OCI-LY3 (cell line): ENCODE measurements at regions not wholly inside any gene's neighbourhood (a gene's known extent, or its start where the extent isn't known, plus 50 kb on each side); places are given as distances from the start of the nearest gene placed in this dataset.

ENCODE experiments used
- H2AFZ ChIP-seq: fragments of 200-600, 300-600 bp; shearing (Covaris generic); 2 replicates; pipeline ENCODE4 v1.6.0; 2014; ENCODE audit warnings: antibody characterized with exemption, low read depth, low read length
- H3K27ac ChIP-seq: fragments of 200-600, 300-600 bp; sonication (generic); 2 replicates; pipeline ENCODE4 v1.5.1; 2014; ENCODE audit warnings: mild to moderate bottlenecking, low read length, moderate library complexity, mixed read lengths
- H3K27me3 ChIP-seq: fragments of 200-600, 300-600 bp; sonication (generic); 2 replicates; pipeline ENCODE4 v1.6.1; 2014; ENCODE audit warnings: low read depth, low read length, mixed read lengths
- H3K36me3 ChIP-seq: fragments of 200-600, 300-600 bp; sonication (generic); replicated peaks from 2 replicates; pipeline ENCODE3; 2014; ENCODE audit warnings: low read depth, low read length, mixed read lengths
- H3K4me1 ChIP-seq: fragments of 300-600, 200-600 bp; sonication (generic); 2 replicates; pipeline ENCODE4 v1.6.1; 2014; ENCODE audit warnings: low read length, mixed read lengths
- H3K4me2 ChIP-seq: fragments of 200-600, 300-600 bp; sonication (generic); 2 replicates; pipeline ENCODE4 v1.6.1; 2014; ENCODE audit warnings: low read length, mixed read lengths
- H3K4me3 ChIP-seq: fragments of 300-600, 200-600 bp; sonication (generic); 2 replicates; pipeline ENCODE4 v1.5.1; 2014; ENCODE audit warnings: antibody characterized with exemption, mild to moderate bottlenecking, low read length, moderate library complexity
- H3K79me2 ChIP-seq: fragments of 300-600, 200-600 bp; shearing (Covaris generic); 2 replicates; pipeline ENCODE4 v1.6.1; 2014; ENCODE audit warnings: mild to moderate bottlenecking, low read length, mixed read lengths
- H3K9ac ChIP-seq: fragments of 300-600, 200-600 bp; shearing (Covaris generic); 2 replicates; pipeline ENCODE4 v1.6.0; 2014; ENCODE audit warnings: mild to moderate bottlenecking, low read length, moderate library complexity
- H3K9me3 ChIP-seq: fragments of 200-600, 300-600 bp; shearing (Covaris generic); 2 replicates; pipeline ENCODE4 v1.6.1; 2014; ENCODE audit warnings: low read length, mixed read lengths; ENCODE audit not compliant: insufficient read depth
- H4K20me1 ChIP-seq: fragments of 200-600, 300-600 bp; sonication (generic); 2 replicates; pipeline ENCODE4 v1.6.1; 2016; ENCODE audit warnings: low read length, mixed read lengths; ENCODE audit not compliant: insufficient read depth
- CTCF ChIP-seq: fragments of 200-600, 300-600 bp; sonication (generic); IDR thresholded peaks from 2 replicates; pipeline ENCODE4 v1.5.1; 2014; ENCODE audit warnings: antibody characterized with exemption, low read length, low read depth
- EZH2phosphoT487 ChIP-seq: fragments of 200-600 bp; shearing (Covaris generic); IDR thresholded peaks from 2 replicates; pipeline ENCODE4 v1.6.1; 2018; ENCODE audit warnings: antibody characterized with exemption, mixed run types, low read depth

- Histone ChIP-seq H3K4me1 (no peaks in the 10 kb centered on the region), H3K9me3 (no peaks in the 10 kb centered on the region), H3K36me3 (no peaks in the 10 kb centered on the region), H3K27me3 (no peaks in the 10 kb centered on the region), H3K4me2 (no peak overlapping the region), H3K4me3 (no peak overlapping the region), H4K20me1 (no peaks in the 10 kb centered on the region), H3K27ac (no peak overlapping the region), H3K9ac (no peak overlapping the region), H2AFZ (no peak overlapping the region), H3K79me2 (no peaks in the 10 kb centered on the region)
- TF ChIP-seq CTCF (no peak), EZH2phosphoT487 (no peak)
Observed at GRCh38 chr4:173736840-173737239, 206.8 kb upstream of the HAND2 start.

GRCh38 chr4:173735585-173735984, 205.6 kb upstream of the HAND2 start:
- H3K9me3 ChIP-seq: no peaks in the 10 kb centered on the region

GRCh38 chr4:173735049-173735448, 205.0 kb upstream of the HAND2 start:
- Histone ChIP-seq H3K4me2 (no peak overlapping the region), H2AFZ (no peak overlapping the region), H3K9ac (no peak overlapping the region), H3K36me3 (no peaks in the 10 kb centered on the region), H3K4me1 (no peaks in the 10 kb centered on the region), H3K27ac (no peak overlapping the region), H4K20me1 (no peaks in the 10 kb centered on the region), H3K27me3 (no peaks in the 10 kb centered on the region), H3K9me3 (no peaks in the 10 kb centered on the region), H3K4me3 (no peak overlapping the region), H3K79me2 (no peaks in the 10 kb centered on the region)
- TF ChIP-seq CTCF (no peak), EZH2phosphoT487 (no peak)

More at GRCh38 chr4:173735585-173735984, 205.6 kb upstream of the HAND2 start:
- Histone ChIP-seq H3K27ac (no peak overlapping the region), H3K9ac (no peak overlapping the region), H2AFZ (no peak overlapping the region), H3K27me3 (no peaks in the 10 kb centered on the region), H3K4me2 (no peak overlapping the region), H4K20me1 (no peaks in the 10 kb centered on the region), H3K4me1 (no peaks in the 10 kb centered on the region), H3K36me3 (no peaks in the 10 kb centered on the region), H3K4me3 (no peak overlapping the region), H3K79me2 (no peaks in the 10 kb centered on the region)
- TF ChIP-seq CTCF: no peak
- TF ChIP-seq EZH2phosphoT487: no peak

GRCh38 chr4:173731257-173731656, 201.2 kb upstream of the HAND2 start:
- no peak overlapping the region for H3K4me2 ChIP-seq
- no peak overlapping the region for H3K9ac ChIP-seq
- H2AFZ ChIP-seq: no peak overlapping the region
- H4K20me1 ChIP-seq: no peaks in the 10 kb centered on the region
- no peak overlapping the region for H3K4me3 ChIP-seq
- no peaks in the 10 kb centered on the region for H3K4me1 ChIP-seq
- no peaks in the 10 kb centered on the region for H3K27me3 ChIP-seq
- no peaks in the 10 kb centered on the region for H3K36me3 ChIP-seq
- no peak overlapping the region for H3K27ac ChIP-seq
- no peaks in the 10 kb centered on the region for H3K9me3 ChIP-seq
- no peaks in the 10 kb centered on the region for H3K79me2 ChIP-seq
- TF ChIP-seq CTCF: no peak
- TF ChIP-seq EZH2phosphoT487: no peak
